Panc1 (cell line): ENCODE measurements at regions not wholly inside any gene's neighbourhood (a gene's known extent, or its start where the extent isn't known, plus 50 kb on each side); places are given as distances from the start of the nearest gene placed in this dataset.
"Not testable (repeated sequence)": the region's sequence is repeated elsewhere in the genome, so short reads cannot be mapped to it uniquely, and the experiment has no call there.

Experiments
- ATAC-seq: fragments of 200-7000 bp; cut with Tn5 transposase; 2 replicates; pipeline ENCODE4 v1.9.1; 2020; ENCODE audit warnings: mild to moderate bottlenecking, moderate library complexity
- BruUV-seq: library from RNA; stranded (reverse); fragments of 400-500 nt; replicated peaks from 2 replicates; lab custom pipeline; 2021; lab: Mats Ljungman, UMichigan
- CTCF ChIA-PET: fragments of 300-600 bp; sonication (Branson Sonifier 250); formaldehyde crosslinking; loops from one replicate; lab custom pipeline; 2022; ENCODE audit warnings: antibody characterized with exemption; lab: Charles Lee
- POLR2A ChIA-PET: fragments of 300-600 bp; sonication (Branson Sonifier 250); formaldehyde crosslinking; loops from one replicate; lab custom pipeline; 2022; ENCODE audit warnings: antibody characterized with exemption; lab: Charles Lee
- DNase-seq: peaks from one replicate; pipeline ENCODE4 v3.0.0-alpha.2; 2010; ENCODE audit warnings: low read depth, low spot score
- H3K27ac ChIP-seq: 2 replicates; pipeline ENCODE4 v1.5.1; 2011; ENCODE audit warnings: mild to moderate bottlenecking, low read length, inconsistent platforms
- H3K27me3 ChIP-seq: fragments of 200-500 bp; sonication (Bioruptor generic); 2 replicates; pipeline ENCODE4 v1.6.0; 2014; ENCODE audit warnings: low read length, inconsistent platforms; ENCODE audit not compliant: control insufficient read depth, insufficient read depth
- H3K36me3 ChIP-seq: fragments of 200-500 bp; sonication (Bioruptor generic); 2 replicates; pipeline ENCODE4 v1.5.1; 2014; ENCODE audit warnings: inconsistent platforms, mild to moderate bottlenecking, low read length, moderate library complexity; ENCODE audit not compliant: control insufficient read depth, insufficient read depth
- H3K4me1 ChIP-seq: 2 replicates; pipeline ENCODE4 v1.5.1; 2011; ENCODE audit warnings: inconsistent platforms, mild to moderate bottlenecking, low read length, moderate library complexity; ENCODE audit not compliant: control insufficient read depth, insufficient read depth
- H3K4me3 ChIP-seq, 2 experiments: 2 replicates each; pipeline ENCODE4 v1.5.1; 2011 to 2012; ENCODE audit warnings: low read depth in 2 of 2, low read length in 2 of 2, mild to moderate bottlenecking in 2 of 2, inconsistent platforms in 1 of 2, moderate library complexity in 1 of 2
- H3K9me3 ChIP-seq: fragments of 200-500 bp; sonication (Bioruptor generic); 2 replicates; pipeline ENCODE4 v1.5.1; 2014; ENCODE audit warnings: low read depth, mild to moderate bottlenecking, inconsistent platforms, low read length, moderate library complexity; ENCODE audit not compliant: control insufficient read depth, insufficient read depth
- in situ Hi-C: cut with HindIII; loops from 2 replicates; pipeline ENCODE4 v1.10.0; 2016; ENCODE audit warnings: low sequenced_read_pairs, low pct_unique_long_range_greater_than_20kb
- intact Hi-C: fragments of 100-400 bp; cut with micrococcal nuclease; formaldehyde crosslinking; loops from one replicate; pipeline ENCODE4 v1.10.0; 2022; ENCODE audit not compliant: unreplicated experiment

DNA sequence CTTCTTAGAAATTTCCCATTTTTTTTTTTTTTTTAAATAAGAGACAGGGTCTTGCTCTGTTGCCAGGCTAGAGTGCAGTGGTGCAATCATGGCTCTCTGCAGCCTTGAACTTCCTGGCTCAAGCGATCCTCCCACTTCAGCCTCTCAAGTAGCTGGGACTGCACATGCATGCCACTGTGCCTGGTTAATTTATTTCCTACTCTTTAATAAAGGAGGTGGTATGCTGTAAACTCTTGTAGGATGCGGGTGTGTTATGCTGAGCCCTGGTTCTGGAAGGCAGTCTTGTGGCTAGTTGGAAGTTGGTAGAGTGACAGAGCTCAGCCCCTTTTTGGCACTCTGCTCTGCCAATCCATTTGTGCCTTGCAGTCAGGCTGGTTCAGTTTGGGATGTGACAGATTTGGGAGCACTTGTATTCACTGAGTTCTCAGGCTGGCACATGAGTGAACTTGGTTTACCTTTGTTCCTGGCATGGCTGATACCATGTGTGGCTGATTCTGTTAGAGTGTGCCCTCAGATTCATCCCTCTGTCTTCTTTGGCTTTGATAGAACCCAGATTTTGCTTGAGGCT, 58.3 kb downstream of the NPIPB11 start:
- POLR2A ChIA-PET, H3K4me3 ChIP-seq, H3K36me3 ChIP-seq, H3K27me3 ChIP-seq, CTCF ChIA-PET, BruUV-seq, H3K4me1 ChIP-seq, ATAC-seq, H3K27ac ChIP-seq, H3K9me3 ChIP-seq, DNase-seq, in situ Hi-C loops, intact Hi-C loops: not testable (repeated sequence)

DNA sequence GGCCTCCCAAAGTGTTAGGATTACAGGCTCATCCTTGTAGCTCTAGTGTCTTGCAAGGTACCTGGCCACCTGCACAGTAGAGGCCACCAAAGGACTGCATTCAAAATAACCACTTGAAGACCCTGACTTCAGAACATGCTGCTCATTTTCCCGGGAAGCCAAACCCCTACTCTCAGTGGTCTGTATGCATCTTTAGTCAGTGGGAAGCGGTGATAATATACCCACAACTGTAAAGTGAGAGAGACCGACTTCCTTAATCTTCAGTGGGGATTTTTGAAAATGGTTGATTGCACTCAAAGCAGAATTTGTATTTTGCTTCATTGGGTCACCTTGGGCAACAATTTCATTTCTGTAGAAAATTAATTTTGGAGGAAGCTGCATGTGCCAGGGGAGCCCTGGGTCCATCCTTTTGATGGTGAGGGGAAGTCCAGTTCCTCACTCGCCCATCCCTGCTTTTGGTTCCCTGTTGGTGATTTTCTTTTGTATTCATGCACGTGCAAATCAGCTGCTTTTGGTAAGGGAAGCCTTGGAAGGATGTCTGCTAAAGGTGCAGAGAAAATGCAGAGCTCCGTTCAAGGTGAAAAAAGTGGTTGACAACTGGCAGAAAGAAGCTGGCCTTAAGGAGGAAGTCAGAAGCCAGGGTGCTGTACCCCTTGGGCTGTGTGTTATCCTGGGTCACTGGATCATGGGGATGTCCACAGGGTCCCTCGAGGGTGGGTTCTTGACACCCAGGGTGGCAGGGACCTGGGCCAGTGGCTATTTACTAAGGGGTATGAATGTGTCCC, 59.5 kb downstream of the NPIPB11 start:
- H3K4me3 ChIP-seq, H3K9me3 ChIP-seq, DNase-seq, in situ Hi-C loops, ATAC-seq, BruUV-seq, intact Hi-C loops, CTCF ChIA-PET, H3K27ac ChIP-seq, H3K27me3 ChIP-seq, H3K4me1 ChIP-seq, H3K36me3 ChIP-seq, POLR2A ChIA-PET: not testable (repeated sequence)

GRCh38 chr16:29346203-29346602, 60.3 kb downstream of the NPIPB11 start:
- CTCF ChIA-PET, ATAC-seq, BruUV-seq: not testable (repeated sequence)

DNA sequence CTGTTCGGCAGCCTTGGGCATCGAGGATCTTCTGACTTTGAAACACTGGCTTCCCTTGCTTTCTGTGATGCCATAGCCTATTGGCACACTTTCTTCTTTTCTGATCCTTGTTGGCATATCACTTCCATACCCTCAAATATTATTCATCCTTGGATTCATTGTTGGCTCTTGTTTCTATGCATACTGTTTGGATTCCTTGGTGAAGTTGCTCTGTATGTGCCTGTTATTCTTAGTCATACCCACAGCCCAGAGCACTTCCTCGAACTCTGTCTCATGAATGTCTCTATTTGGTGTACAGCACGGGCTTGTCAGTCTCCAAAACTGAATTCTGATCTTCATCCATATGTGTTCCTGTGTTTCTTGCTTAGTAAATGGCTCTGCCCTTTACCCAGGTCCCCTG, 63.6 kb downstream of the NPIPB11 start:
- H3K36me3 ChIP-seq, in situ Hi-C loops, BruUV-seq, H3K4me1 ChIP-seq, DNase-seq, H3K27ac ChIP-seq, POLR2A ChIA-PET, H3K4me3 ChIP-seq, H3K9me3 ChIP-seq, CTCF ChIA-PET, H3K27me3 ChIP-seq, intact Hi-C loops: not testable (repeated sequence)
- peak; percentile 52 for ATAC-seq

More at GRCh38 chr16:29346203-29346602, 60.3 kb downstream of the NPIPB11 start:
- H3K27ac ChIP-seq, H3K9me3 ChIP-seq, intact Hi-C loops, H3K27me3 ChIP-seq, H3K36me3 ChIP-seq, DNase-seq, H3K4me3 ChIP-seq, H3K4me1 ChIP-seq, in situ Hi-C loops, POLR2A ChIA-PET: not testable (repeated sequence)

DNA sequence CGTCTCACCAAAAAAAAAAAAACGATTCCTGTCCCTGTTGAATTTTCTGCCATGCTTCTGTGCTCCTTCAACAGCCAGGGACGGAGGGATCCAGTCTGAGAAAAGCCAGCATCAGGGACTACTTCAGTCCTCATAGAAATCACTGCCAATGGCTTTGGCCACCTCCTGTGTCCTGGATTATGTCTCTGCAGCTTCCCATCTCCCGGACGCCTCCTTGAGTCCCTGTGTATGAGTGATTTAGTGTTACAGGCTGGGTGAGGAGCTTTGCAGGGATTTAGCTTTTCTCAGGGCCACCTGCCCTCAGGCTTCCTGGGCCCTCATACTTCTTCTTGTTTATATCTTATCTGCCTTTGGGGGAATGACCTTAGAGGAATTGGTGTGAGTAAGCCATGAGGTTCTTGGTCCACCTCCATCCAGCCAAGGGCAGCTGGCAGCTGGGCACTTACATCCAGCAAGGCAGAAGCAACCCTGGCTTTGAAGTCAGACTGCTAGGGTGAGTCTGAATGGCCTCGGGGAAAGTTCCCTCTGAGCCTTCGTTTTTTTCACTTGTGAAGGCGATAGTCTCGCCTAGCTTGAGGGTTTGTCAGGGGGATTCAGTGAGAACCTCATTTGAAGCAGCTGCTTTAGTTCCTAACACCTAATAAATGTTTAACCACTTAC, 65.6 kb downstream of the NPIPB11 start:
- H3K27me3 ChIP-seq, H3K4me1 ChIP-seq, CTCF ChIA-PET, in situ Hi-C loops, BruUV-seq, DNase-seq, POLR2A ChIA-PET, H3K9me3 ChIP-seq, H3K36me3 ChIP-seq, intact Hi-C loops, H3K27ac ChIP-seq, H3K4me3 ChIP-seq: not testable (repeated sequence)
- ATAC-seq = peak; percentile 60; the same call in 1 of the 2 replicates

DNA sequence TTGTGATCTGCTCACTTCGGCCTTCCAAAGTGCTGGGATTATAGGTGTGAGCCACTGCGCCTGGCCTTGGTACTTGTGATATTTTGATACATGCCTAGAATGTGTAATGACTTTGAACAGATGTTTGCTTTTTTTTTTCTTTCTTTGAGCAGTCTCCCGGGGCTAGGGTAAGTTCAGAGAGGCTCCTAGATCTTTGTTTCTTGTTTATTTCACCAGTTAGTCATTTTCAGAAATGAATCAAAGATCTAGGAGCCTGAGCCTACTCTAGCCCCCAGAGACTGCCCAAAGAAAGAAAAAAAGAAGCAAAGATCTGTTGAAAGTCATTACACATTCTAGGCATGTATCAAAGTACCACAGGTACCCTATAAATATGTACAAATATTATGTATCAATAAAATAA, 66.3 kb downstream of the NPIPB11 start:
- in situ Hi-C loops, intact Hi-C loops, ATAC-seq: not testable (repeated sequence)

More for the DNA sequence above, 66.3 kb downstream of the NPIPB11 start:
- POLR2A ChIA-PET, H3K27ac ChIP-seq, H3K4me1 ChIP-seq, H3K9me3 ChIP-seq, CTCF ChIA-PET, H3K4me3 ChIP-seq, DNase-seq, BruUV-seq, H3K36me3 ChIP-seq, H3K27me3 ChIP-seq: not testable (repeated sequence)
